ENCODE measurements at regions not wholly inside any gene's neighbourhood (a gene's known extent, or its start where the extent isn't known, plus 50 kb on each side); places are given as distances from the start of the nearest gene placed in this dataset.

- TF ChIP-seq ZNF274 (IDR thresholded peaks at IDR 0.05; ENCODE audit: low read depth, low read length) = no peak
- no peak for TF ChIP-seq SUZ12 (IDR thresholded peaks at IDR 0.05; ENCODE audit: extremely low read depth, insufficient read depth, insufficient read length)
Measured at GRCh38 chr10:64261676-64262075, 740.5 kb downstream of the REEP3 start.

Measured in NT2/D1 (cell line).